SHP77 (cell line): ENCODE measurements at regions not wholly inside any gene's neighbourhood (a gene's known extent, or its start where the extent isn't known, plus 50 kb on each side); places are given as distances from the start of the nearest gene placed in this dataset.
"Not testable (repeated sequence)": the region's sequence is repeated elsewhere in the genome, so short reads cannot be mapped to it uniquely, and the experiment has no call there.

Experiments used
- DNase-seq, 2 experiments: peaks; one replicate each; lab custom pipeline; 2025; lab: John Stamatoyannopoulos, UW

GRCh38 chr20:30508382-30508781, 749.1 kb upstream of the DEFB115 start:
- not testable (repeated sequence) for DNase-seq

DNA sequence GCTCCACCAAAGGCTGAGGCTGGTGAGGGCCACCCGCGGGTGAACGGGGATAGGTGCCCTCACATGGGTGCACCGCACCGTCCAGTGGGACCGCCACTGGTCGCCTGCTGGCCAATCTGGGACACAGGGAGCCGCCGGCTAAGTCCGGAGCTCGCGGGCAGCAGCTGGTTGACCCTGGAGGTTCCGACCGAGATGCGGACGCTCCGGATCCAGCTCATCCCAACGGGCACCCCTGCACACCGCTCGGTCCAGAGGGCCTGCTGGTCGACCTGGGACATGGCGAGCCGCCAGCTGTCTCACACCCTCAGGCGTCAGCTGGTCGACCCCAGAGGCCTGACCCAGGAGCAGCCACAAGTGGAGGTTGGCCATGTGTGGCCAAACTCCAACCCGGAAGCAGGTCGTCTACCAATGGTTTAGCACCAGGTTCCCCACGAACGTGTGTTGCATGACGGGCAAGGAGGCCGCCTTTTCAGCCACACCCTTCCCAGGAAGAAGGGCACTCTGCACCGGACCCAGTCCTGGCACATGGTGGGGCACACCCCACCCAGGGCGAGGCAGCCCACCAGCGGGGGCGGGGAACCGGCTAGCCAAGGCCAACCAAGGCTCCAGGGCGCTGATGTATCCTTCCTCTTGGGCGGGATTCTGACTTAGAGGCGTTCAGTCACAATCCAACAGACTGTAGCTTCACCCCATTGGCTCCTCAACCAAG, 746.0 kb upstream of the DEFB115 start:
- no peak for DNase-seq

- DNase-seq, result no peak
Measured at GRCh38 chr20:30513050-30513628, 744.3 kb upstream of the DEFB115 start.

GRCh38 chr20:30515915-30516314, 741.5 kb upstream of the DEFB115 start:
- not testable (repeated sequence) for DNase-seq

- DNase-seq, result not testable (repeated sequence)
Measured at GRCh38 chr20:30518906-30519305, 738.6 kb upstream of the DEFB115 start.

DNA sequence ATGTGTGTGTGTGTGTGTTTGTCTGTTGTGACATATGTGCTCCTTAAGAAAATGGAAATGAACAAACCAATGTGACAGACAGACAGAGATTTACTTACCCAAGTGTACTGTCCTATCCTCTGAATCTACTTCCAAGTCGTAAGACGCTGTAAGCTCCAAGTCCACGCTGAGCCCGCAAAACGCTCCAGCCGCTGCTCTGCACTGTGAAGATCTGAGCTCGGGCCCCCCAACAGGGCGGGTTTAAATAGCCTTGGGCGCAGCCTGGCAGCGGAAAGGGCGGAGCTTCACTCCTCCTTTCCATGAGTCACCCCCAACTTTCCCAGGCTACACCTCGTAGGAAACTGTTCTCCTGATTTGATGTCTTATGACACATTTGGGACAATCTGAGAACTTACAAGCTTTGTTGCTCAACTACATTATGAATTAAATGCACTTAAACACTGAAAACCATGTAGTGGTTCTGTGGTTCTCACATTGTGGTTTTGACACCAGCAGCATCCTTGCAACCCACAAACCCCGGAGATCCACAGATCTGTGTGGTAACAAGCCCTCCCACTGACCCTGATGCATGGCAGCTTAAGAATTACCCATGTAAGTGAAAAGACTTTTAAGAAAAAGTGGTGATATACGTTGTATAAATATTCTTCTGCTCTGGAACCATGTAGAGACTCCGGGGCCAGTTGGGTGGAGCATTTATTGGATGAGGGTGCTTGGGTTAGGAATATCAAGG, 735.6 kb upstream of the DEFB115 start:
- not testable (repeated sequence) for DNase-seq

DNA sequence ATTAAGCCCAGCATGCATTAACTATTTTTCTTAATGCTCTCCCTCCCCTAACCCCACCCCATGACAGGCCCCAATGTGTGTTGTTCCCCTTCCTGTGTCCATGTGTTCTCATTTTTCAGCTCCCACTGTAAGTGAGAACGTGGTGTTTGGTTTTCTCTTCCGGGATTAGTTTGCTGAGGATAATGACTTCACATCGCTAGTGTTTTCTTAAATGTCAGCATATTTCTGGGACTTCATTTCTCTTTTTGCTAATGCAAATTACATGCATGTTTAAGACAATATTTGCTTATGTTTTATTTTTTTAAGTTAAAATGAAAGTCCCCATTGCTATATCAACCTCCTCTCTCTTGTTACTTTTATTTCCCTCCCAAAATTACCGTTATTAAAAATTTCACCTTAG, 733.3 kb upstream of the DEFB115 start:
- not testable (repeated sequence) for DNase-seq

- not testable (repeated sequence) for DNase-seq
Measured at GRCh38 chr20:30524761-30525160, 732.7 kb upstream of the DEFB115 start.

DNA sequence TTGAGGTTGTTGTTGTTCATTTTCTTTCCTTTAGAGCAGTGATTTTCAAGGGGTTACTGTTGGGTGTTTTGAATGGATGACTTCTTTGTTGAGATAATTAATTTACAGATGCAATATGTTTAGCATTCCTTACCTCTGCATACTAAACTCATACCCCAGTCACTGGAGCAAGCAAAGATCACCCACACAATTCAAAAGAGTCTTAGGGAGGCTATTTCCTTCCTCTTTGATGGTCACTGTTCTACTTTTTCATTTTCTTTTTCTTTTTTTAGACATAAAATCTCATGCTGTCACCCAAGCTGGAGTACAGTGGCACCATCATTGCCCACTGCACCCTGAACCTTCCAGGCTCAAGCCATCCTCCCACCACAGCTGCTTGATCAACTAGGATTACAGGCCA, 723.8 kb upstream of the DEFB115 start:
- not testable (repeated sequence) for DNase-seq

DNA sequence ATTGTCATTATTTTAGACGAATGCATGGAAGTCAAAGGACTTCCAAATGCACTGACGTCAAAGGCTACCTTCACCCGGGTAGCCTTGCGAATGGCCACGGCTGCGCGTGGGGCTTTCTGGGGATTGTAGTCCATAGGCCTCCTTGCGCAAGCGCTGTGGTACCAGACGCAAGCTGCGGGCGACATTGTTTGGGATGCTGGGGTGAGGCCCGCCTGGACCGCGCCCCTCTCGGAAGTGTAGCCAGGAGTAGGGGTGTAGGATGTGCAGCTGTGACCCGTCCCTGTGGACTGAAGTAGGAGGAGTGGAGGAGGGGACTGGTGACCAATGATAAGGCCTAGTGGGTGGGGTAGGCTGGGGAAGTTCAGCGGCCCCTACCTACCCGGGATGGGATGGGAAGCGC, 720.0 kb upstream of the DEFB115 start:
- DNase-seq, result not testable (repeated sequence)

DNA sequence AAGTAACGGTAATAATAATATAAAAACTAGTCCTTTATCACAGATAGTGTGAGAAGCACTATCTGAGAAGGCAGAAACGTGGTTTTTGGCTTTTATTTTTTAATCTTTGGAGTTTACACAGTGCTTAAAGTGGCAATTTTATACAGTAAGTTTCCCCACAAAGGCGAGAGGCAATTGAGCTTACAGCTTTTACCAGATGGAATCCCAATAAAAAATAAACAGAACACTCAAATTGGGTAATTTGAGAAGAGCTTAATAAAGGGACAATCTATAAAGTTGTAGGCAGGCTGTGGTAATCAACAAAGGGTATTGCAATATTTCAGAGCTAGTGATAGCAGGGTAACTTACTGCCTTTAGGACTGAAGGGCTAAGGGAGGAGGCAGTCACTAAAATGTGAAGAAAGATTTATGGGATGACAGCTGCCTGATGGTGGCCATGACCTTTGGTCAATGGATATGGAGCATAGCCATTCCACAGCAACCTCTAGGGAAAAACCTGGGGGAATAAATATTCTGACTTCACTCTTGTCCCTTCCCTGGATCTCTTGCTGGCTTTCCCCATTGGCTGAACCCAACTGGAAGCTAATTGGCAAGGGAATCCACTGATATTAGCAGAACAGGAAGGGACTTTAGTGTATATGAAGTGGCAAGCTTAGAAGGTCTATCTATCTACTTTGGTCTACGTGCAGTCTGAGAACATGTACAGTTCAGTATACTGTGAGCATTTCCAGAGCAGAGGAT, 717.0 kb upstream of the DEFB115 start:
- not testable (repeated sequence) for DNase-seq

DNA sequence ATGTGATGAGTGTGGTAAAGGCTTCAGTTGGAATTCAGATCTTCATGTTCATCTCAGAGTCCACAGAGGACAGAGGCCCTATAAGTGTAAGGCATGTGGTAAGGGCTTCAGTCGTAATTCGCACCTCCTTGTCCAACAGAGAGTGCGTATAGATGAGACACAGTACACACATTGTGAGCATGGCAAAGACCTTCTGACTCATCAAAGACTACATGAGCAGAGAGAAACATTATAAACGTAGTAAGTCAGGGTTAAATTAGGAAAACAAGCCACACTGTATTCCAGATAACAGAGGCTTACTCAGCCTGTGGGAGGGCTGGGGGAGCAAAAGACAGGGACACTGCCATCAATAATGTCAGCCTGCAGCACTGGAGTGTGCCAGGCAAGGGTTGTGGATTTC, 706.2 kb upstream of the DEFB115 start:
- not testable (repeated sequence) for DNase-seq

- not testable (repeated sequence) for DNase-seq
Measured at GRCh38 chr20:30556797-30557196, 700.7 kb upstream of the DEFB115 start.

GRCh38 chr20:30565086-30565485, 692.4 kb upstream of the DEFB115 start:
- peak in 1 of 2 experiments; percentile 24 for DNase-seq

DNA sequence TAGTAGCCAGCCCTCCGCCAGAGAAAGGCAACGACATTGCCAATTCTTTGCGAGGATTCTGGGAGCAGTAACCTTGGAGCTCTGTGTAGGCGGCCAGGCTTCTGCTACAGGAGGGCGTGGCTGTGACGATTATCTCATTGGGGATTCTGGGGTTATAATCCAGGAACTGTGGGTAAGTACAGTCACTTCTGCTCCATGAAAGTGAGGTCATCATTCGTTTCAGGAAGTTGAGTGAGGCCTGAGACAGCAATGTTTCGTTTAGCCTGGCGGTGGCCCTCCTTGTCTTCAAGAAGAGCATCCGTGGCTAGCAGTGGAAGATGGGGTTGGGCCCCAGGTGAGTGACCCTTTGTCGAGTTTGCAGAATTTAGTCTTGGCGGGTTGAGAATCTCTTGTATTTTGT, 687.6 kb upstream of the DEFB115 start:
- DNase-seq, result not testable (repeated sequence)

- not testable (repeated sequence) for DNase-seq
Measured at GRCh38 chr20:30570622-30571021, 686.8 kb upstream of the DEFB115 start.

DNA sequence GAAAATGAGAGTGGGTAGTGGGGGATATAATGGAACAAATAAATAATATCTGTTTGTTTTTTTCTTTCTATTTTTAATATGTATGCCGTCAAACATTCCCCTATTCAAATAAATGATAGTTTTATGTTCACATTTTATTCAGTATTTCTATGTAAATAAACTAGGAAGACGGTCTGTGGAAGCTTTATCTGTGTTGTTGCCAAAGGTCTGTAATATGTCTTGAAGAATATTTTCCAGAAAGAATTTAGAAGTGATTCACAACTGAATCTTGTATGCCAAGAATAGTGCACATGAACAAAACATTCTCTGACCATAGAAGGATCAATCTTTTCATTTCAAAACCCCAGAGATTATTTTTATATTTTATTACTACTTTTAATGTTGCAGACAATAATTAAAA, 683.1 kb upstream of the DEFB115 start:
- not testable (repeated sequence) for DNase-seq

- DNase-seq, result peak in 1 of 2 experiments; percentile 14
Measured at GRCh38 chr20:30579069-30579468, 678.4 kb upstream of the DEFB115 start.

- peak; percentile 98 to 99 for DNase-seq
Measured at GRCh38 chr20:30579824-30580438, 677.5 kb upstream of the DEFB115 start.

- DNase-seq, result peak; percentile 60 to 78
Measured at GRCh38 chr20:30581839-30582238, 675.6 kb upstream of the DEFB115 start.

DNA sequence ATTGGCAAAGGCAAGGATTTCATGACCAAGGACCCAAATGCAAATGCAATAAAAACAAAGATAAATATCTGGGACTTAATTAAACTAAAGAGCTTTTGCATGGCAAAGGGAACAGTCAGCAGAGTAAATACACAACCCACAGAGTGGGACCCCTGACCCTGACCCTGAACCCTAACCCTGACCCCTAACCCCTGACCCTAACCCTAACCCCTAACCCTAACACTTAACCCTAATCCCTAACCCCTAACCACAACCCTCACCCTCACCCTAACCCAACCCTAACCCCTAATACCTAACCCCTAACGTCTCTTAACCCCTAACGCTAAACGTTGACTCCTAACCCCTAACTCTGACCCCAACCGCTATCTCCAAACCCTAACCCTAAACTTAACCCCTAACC, 673.1 kb upstream of the DEFB115 start:
- DNase-seq, result not testable (repeated sequence)
